ENCODE measurements at regions not wholly inside any gene's neighbourhood (a gene's known extent, or its start where the extent isn't known, plus 50 kb on each side); places are given as distances from the start of the nearest gene placed in this dataset.

- TF ChIP-seq CTCF (IDR thresholded peaks at IDR 0.05), result no peak
- TF ChIP-seq POLR2A (IDR thresholded peaks at IDR 0.05), result no peak
Observed at GRCh38 chr1:220970311-220970710, 91.1 kb downstream of the HLX start.

All from Peyer's patch (tissue), 4 donors.